HL-60/S4 (cell line): ENCODE measurements at regions not wholly inside any gene's neighbourhood (a gene's known extent, or its start where the extent isn't known, plus 50 kb on each side); places are given as distances from the start of the nearest gene placed in this dataset.

Source experiments
- in situ Hi-C: fragments of 300-500 bp; cut with MboI; formaldehyde crosslinking; loops from 2 replicates; pipeline ENCODE4 v1.14.3; 2022; ENCODE audit warnings: low sequenced_read_pairs

DNA sequence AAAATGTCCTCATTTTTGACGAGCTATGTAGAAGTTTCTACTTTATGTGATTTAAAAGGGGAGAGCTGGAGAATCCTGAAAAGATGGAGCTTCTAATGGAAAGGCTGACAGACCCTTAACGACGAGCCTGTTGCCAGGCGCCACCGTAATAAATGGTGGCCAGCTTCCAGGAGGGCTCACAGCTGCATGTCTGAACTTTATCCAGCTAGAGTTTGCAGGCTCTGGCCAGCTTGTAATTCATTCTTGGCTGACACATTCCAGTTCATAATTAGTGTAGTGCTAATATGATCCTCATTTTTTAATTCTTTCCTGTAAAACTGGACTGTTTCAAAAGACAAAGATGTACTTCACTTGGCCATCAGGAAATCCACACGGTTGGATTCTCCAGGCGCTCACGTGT, 246.7 kb downstream of the GAS1 start:
- in situ Hi-C loops = no loop called here

- in situ Hi-C loops = no loop called here
Observed at GRCh38 chr9:86697999-86698398, 249.3 kb downstream of the GAS1 start.

DNA sequence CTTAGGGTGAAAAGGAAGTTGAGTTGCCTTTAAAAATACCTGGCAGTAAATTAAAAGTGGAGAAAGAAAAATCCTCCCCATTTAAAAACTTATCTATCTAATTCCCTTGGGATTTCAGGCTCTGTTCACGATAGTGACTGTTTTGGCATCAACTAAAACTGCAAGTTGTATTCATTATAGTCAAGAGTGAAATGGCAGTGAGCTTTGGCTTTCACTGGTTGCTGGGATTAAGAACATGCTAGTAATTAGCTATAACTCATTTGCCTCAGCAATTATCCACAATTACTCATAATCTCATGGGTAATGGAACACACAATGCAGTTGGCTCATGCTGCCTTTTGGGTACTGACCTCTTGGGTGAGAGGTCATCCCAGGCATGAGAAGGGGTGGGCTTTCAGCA, 250.1 kb downstream of the GAS1 start:
- in situ Hi-C loops = no loop called here

GRCh38 chr9:86695910-86696424, 251.3 kb downstream of the GAS1 start:
- in situ Hi-C loops = no loop called here

DNA sequence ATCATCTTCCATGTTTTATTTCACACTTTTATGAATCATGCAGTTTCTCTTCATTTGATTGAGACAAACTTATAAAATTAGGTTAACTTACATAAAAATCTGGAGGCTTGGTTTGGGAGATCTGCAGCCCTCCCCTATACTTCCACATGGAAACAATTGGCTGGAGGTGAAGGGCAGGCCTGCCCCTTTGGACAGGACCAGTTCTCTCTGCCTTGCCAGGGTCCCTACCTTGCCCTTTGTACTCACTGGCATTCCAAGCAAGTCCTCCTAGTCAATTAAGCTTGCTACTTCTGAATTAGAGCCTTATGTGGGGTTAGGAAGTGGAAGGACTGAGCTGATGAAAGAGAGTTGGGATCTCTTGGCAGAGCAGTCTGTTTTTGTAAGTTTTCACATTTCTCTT, 257.3 kb downstream of the GAS1 start:
- in situ Hi-C loops = no loop called here

GRCh38 chr9:86687788-86688187, 259.5 kb downstream of the GAS1 start:
- in situ Hi-C loops = no loop called here

DNA sequence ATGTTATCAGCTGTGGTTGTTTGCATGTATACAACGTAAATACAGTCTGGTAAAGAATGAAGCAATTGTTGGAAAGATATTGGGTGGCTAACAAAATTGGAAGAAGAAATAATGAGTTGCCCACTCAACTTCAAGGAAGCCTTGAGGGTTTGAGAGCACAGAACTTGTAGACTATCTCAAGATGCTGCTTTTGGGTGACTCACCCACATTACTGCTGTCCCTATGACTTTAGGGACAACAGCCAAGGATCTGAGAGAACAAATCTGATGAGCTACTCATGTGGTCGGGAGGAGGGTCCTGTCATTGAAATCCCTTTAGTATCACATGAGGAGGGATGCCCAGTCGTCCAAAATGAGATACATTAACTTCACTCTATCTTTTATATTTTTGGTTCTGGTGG, 261.8 kb downstream of the GAS1 start:
- in situ Hi-C loops = no loop called here

- in situ Hi-C loops = no loop called here
Observed at GRCh38 chr9:86684148-86684547, 263.2 kb downstream of the GAS1 start.

GRCh38 chr9:86682240-86682639, 265.1 kb downstream of the GAS1 start:
- in situ Hi-C loops = no loop called here

- in situ Hi-C loops = no loop called here
Observed at GRCh38 chr9:86679909-86680308, 267.4 kb downstream of the GAS1 start.

- in situ Hi-C loops = no loop called here
Observed at GRCh38 chr9:86676396-86676795, 270.9 kb downstream of the GAS1 start.

DNA sequence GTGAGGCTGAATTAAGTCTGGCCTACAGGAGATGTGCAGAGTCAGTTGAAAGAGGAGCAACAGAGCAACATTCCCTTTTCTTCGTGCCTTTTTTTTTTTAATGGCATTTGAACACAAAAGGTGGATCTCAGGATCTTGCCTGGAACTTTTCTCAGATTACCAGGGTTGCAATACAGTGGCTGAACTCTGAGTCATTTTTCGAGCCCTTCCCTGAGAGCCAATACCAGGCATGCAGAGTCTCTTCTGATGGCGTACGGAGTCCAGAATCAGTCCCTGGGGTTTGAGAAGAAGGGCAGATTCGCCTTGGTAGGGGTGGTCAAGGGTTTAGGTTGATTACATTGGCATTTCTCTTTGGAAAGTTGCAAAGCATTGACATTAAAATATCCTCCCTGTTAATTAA, 271.5 kb downstream of the GAS1 start:
- in situ Hi-C loops = no loop called here

DNA sequence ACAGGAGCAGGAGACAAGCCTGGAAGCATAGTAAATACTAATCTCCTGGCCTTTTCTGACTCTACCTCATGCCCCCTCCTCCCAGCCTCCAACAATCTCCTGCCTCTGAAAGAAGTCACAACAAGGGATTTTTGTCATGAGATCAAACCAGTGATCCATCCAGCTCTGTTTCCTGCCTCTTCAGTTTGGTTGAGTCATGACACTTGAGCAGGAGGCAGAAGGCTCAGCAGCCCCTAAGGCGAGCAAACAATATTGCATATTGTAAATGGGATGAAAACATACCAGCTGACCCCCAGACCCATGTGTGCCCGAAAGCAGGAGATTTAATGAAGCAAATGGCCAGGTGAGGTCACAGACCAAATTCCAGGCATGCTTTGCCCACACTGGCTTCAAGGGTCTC, 272.8 kb downstream of the GAS1 start:
- in situ Hi-C loops = no loop called here

GRCh38 chr9:86672966-86673365, 274.3 kb downstream of the GAS1 start:
- in situ Hi-C loops = no loop called here

DNA sequence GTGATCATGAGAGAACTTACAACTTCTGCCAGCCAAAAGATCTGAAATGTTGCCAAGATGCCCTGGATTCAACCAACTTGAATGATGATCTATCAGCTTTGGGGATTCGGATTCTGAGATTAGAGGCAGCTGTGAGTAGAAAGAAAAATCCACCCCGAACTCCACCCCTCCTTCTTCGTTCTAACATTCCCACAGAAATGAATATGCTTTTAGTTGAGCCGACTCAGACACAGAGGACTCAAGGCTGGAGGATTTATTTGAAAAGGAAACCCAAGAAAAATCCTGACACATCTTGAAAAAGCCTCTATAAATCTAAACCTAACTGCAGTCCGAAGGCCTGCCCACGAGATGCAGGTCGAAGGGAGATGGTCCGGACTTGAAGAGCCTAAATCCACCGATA, 275.0 kb downstream of the GAS1 start:
- in situ Hi-C loops = no loop called here

DNA sequence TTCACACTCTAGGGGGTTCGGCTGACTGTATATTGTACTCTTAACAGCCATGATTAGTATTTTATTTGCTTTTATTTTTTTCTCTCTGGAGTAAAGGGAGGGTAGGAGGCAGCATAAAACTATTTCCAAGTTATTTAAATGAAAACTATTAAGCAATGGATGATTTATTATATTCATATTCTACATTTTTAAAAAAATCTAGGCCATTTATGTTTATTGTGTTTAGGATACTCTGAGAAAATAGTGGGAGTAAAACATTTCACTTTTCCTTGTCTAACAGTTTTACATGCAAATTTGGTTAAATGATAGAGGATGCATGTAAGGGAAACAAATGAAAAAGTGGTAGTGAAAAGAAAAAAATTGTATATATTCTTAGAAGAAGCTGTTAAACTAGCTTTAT, 276.3 kb downstream of the GAS1 start:
- in situ Hi-C loops = no loop called here

- in situ Hi-C loops = no loop called here
Observed at GRCh38 chr9:86670536-86670935, 276.8 kb downstream of the GAS1 start.

DNA sequence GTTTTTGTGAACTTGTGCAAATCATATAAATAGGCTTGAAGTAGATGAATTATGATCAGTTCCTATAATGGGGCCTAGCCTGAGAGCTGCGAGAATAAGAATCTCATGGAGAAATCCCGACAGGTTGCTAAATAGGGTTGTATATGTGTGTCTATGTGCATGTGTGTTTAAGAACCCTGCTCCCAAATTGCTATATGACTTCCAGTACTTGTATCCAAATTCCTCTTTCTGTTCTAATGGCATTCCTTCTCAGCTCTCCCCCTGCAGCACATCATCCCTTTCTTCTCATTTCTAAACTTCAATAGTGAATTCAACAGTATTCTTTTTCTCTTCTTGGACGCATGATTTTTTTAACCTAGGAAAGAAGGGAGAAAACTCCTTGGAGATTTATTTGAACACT, 277.2 kb downstream of the GAS1 start:
- in situ Hi-C loops = no loop called here

DNA sequence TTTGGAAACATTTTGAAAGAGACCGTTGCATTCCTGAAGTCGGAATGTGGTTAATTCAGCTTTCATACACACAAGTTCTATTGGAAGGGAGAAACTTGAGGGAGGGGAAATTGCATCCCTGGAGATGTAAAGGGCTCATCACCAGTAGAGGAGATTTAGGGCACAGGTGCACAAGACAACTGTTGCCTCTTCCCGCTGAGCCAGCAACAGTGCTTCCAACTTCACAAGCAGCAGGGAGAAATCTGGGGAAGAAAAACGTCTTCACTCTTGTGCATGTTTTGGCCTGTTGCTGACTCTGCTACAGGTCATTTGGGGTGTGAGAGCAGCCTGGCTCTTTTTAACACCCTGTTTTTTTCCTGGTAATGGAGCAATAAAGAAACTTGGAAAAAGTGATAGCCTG, 277.9 kb downstream of the GAS1 start:
- in situ Hi-C loops = no loop called here

DNA sequence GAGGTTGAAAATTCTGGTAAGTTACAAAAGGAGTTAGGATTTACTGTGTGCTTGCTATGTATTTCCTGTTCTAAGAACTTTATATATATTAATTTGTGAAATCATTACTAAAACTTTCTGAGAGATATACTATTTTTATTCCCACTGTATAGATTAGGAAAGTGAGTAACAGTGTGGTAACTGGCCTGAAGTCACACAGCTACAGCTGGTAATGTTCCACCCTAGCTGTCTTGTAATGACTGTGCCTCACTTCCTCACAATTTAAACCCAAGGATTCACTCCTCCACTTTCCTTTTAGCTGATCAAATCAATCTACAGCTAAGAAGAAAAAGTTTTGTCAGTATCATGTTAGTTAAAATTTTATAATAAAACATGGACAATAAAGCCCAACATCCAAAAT, 278.8 kb downstream of the GAS1 start:
- in situ Hi-C loops = no loop called here

DNA sequence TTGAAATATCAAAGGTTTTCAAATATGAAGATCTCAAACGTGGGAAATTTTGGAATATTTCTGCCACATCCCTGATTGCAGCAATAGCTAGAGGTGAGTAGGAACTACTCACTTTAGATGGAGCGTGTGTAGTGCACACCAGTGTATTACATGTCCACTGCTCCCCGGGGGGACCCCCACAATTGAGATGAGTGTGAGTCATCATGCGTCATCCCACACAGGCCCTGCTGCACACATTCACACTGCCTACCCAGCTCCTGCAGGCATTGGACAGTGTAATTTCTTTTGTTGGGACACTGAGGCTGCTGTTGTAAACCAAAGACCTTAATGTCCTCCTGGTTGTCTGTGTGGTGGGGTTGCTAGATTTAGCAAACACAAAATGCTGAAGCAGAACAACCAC, 280.0 kb downstream of the GAS1 start:
- in situ Hi-C loops = no loop called here

DNA sequence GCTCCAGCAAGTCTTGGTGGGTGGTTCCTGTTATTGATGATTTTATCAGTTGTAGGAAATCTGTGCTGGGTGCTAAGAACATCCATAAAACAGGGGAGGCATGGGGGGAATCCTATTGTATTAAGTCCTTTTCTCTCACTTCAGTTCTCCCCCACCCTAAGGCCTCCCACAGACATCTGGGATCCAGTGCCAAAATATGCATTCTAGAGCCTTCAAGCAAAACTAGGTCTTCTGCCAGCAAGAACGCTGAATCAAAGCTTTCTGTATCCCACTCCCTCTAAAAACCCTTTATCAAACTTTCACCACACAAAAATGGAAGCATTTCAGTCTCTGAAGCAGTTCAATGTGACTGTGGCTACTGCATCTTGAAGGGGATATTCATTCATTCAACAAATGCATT, 281.9 kb downstream of the GAS1 start:
- in situ Hi-C loops = no loop called here

DNA sequence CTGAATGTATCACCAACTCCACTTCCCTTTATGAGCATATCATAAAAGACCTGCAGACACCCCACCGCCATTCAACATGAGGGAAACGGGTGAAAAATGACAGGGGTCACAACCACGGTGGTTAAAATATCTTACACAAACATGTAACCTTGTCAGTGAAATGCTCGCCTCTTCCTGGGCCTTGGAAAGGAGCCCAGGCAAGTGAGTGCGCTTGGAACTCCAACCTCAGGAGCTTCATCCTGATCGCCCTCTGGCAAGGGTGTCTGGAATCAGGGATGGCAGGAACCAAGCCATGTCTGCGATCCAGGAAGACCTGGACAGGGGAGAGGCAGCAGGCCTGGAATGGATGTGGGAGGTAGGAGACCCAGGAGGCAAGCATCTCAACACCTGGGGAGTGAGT, 282.7 kb downstream of the GAS1 start:
- in situ Hi-C loops = no loop called here

- in situ Hi-C loops = no loop called here
Observed at GRCh38 chr9:86663905-86664304, 283.4 kb downstream of the GAS1 start.
